ENCODE measurements at regions not wholly inside any gene's neighbourhood (a gene's known extent, or its start where the extent isn't known, plus 50 kb on each side); places are given as distances from the start of the nearest gene placed in this dataset.
"Not testable (repeated sequence)": the region's sequence is repeated elsewhere in the genome, so short reads cannot be mapped to it uniquely, and the experiment has no call there.

GRCh38 chr2:242004223-242004901 is 134.8 kb downstream of the RTP5 start:
- Histone ChIP-seq H3K9me3 (ENCODE audit: control insufficient read depth in 2 of 2, low read length in 2 of 2) (no peaks in the 10 kb centered on the region), H3K27me3 (ENCODE audit: control insufficient read depth in 2 of 2, insufficient read depth in 2 of 2, low read length in 2 of 2) (no peaks in the 10 kb centered on the region), H3K4me3 (ENCODE audit: low read length in 2 of 2) (no peak overlapping the region), H3K36me3 (ENCODE audit: control insufficient read depth in 2 of 2, insufficient read depth in 2 of 2, low read length in 2 of 2) (no peaks in the 10 kb centered on the region), H3K27ac (ENCODE audit: low read depth in 2 of 2, low read length in 2 of 2) (no peak overlapping the region), H3K9ac (ENCODE audit: low read depth in 1 of 2, low read length in 2 of 2) (no peak overlapping the region), H3K4me1 (ENCODE audit: control insufficient read depth in 2 of 2, insufficient read depth in 2 of 2, low read length in 2 of 2) (no peaks in the 10 kb centered on the region)

- Histone ChIP-seq H3K9ac (ENCODE audit: low read depth in 1 of 2, low read length in 2 of 2) (no peak overlapping the region), H3K9me3 (ENCODE audit: control insufficient read depth in 2 of 2, low read length in 2 of 2) (peaks cover 0 to 2% of the 10 kb centered on the region in 2 donors), H3K27me3 (ENCODE audit: control insufficient read depth in 2 of 2, insufficient read depth in 2 of 2, low read length in 2 of 2) (no peaks in the 10 kb centered on the region), H3K27ac (ENCODE audit: low read depth in 2 of 2, low read length in 2 of 2) (no peak overlapping the region), H3K4me3 (ENCODE audit: low read length in 2 of 2) (no peak overlapping the region), H3K4me1 (ENCODE audit: control insufficient read depth in 2 of 2, insufficient read depth in 2 of 2, low read length in 2 of 2) (no peaks in the 10 kb centered on the region), H3K36me3 (ENCODE audit: control insufficient read depth in 2 of 2, insufficient read depth in 2 of 2, low read length in 2 of 2) (no peaks in the 10 kb centered on the region)
Measured at GRCh38 chr2:242004902-242005230, 135.3 kb downstream of the RTP5 start.

GRCh38 chr2:242006091-242006634 is 136.6 kb downstream of the RTP5 start:
- not testable (repeated sequence) for H3K9ac ChIP-seq (ENCODE audit: low read depth in 1 of 2, low read length in 2 of 2); H3K9me3 ChIP-seq (ENCODE audit: control insufficient read depth in 2 of 2, low read length in 2 of 2); H3K27ac ChIP-seq (ENCODE audit: low read depth in 2 of 2, low read length in 2 of 2); H3K36me3 ChIP-seq (ENCODE audit: control insufficient read depth in 2 of 2, insufficient read depth in 2 of 2, low read length in 2 of 2); H3K4me3 ChIP-seq (ENCODE audit: low read length in 2 of 2); H3K4me1 ChIP-seq (ENCODE audit: control insufficient read depth in 2 of 2, insufficient read depth in 2 of 2, low read length in 2 of 2); H3K27me3 ChIP-seq (ENCODE audit: control insufficient read depth in 2 of 2, insufficient read depth in 2 of 2, low read length in 2 of 2)

- H3K27ac ChIP-seq (ENCODE audit: low read depth in 2 of 2, low read length in 2 of 2); H3K9ac ChIP-seq (ENCODE audit: low read depth in 1 of 2, low read length in 2 of 2); H3K27me3 ChIP-seq (ENCODE audit: control insufficient read depth in 2 of 2, insufficient read depth in 2 of 2, low read length in 2 of 2); H3K9me3 ChIP-seq (ENCODE audit: control insufficient read depth in 2 of 2, low read length in 2 of 2); H3K4me3 ChIP-seq (ENCODE audit: low read length in 2 of 2); H3K36me3 ChIP-seq (ENCODE audit: control insufficient read depth in 2 of 2, insufficient read depth in 2 of 2, low read length in 2 of 2); H3K4me1 ChIP-seq (ENCODE audit: control insufficient read depth in 2 of 2, insufficient read depth in 2 of 2, low read length in 2 of 2): not testable (repeated sequence)
Measured at GRCh38 chr2:242008908-242009307, 139.4 kb downstream of the RTP5 start.

GRCh38 chr2:242009846-242010245 is 140.3 kb downstream of the RTP5 start:
- H3K4me1 ChIP-seq (ENCODE audit: control insufficient read depth in 2 of 2, insufficient read depth in 2 of 2, low read length in 2 of 2); H3K9me3 ChIP-seq (ENCODE audit: control insufficient read depth in 2 of 2, low read length in 2 of 2); H3K9ac ChIP-seq (ENCODE audit: low read depth in 1 of 2, low read length in 2 of 2); H3K36me3 ChIP-seq (ENCODE audit: control insufficient read depth in 2 of 2, insufficient read depth in 2 of 2, low read length in 2 of 2); H3K27ac ChIP-seq (ENCODE audit: low read depth in 2 of 2, low read length in 2 of 2); H3K27me3 ChIP-seq (ENCODE audit: control insufficient read depth in 2 of 2, insufficient read depth in 2 of 2, low read length in 2 of 2): not testable (repeated sequence)
- H3K4me3 ChIP-seq (ENCODE audit: low read length in 2 of 2) = peak overlapping the region in 1 of 2 donors; percentile 26

GRCh38 chr2:242010252-242011166 is 141.0 kb downstream of the RTP5 start:
- H3K9me3 ChIP-seq (ENCODE audit: control insufficient read depth in 2 of 2, low read length in 2 of 2); H3K9ac ChIP-seq (ENCODE audit: low read depth in 1 of 2, low read length in 2 of 2); H3K36me3 ChIP-seq (ENCODE audit: control insufficient read depth in 2 of 2, insufficient read depth in 2 of 2, low read length in 2 of 2); H3K4me3 ChIP-seq (ENCODE audit: low read length in 2 of 2); H3K4me1 ChIP-seq (ENCODE audit: control insufficient read depth in 2 of 2, insufficient read depth in 2 of 2, low read length in 2 of 2); H3K27ac ChIP-seq (ENCODE audit: low read depth in 2 of 2, low read length in 2 of 2); H3K27me3 ChIP-seq (ENCODE audit: control insufficient read depth in 2 of 2, insufficient read depth in 2 of 2, low read length in 2 of 2): not testable (repeated sequence)

GRCh38 chr2:242011167-242011513 is 141.6 kb downstream of the RTP5 start:
- Histone ChIP-seq H3K27ac (ENCODE audit: low read depth in 2 of 2, low read length in 2 of 2) (no peak overlapping the region), H3K27me3 (ENCODE audit: control insufficient read depth in 2 of 2, insufficient read depth in 2 of 2, low read length in 2 of 2) (no peaks in the 10 kb centered on the region), H3K4me3 (ENCODE audit: low read length in 2 of 2) (no peak overlapping the region), H3K4me1 (ENCODE audit: control insufficient read depth in 2 of 2, insufficient read depth in 2 of 2, low read length in 2 of 2) (no peaks in the 10 kb centered on the region), H3K9ac (ENCODE audit: low read depth in 1 of 2, low read length in 2 of 2) (no peak overlapping the region), H3K36me3 (ENCODE audit: control insufficient read depth in 2 of 2, insufficient read depth in 2 of 2, low read length in 2 of 2) (no peaks in the 10 kb centered on the region), H3K9me3 (ENCODE audit: control insufficient read depth in 2 of 2, low read length in 2 of 2) (peaks cover 0 to 3% of the 10 kb centered on the region in 2 donors)

GRCh38 chr2:242011516-242011915 is 142.0 kb downstream of the RTP5 start:
- Histone ChIP-seq H3K9ac (ENCODE audit: low read depth in 1 of 2, low read length in 2 of 2) (no peak overlapping the region), H3K9me3 (ENCODE audit: control insufficient read depth in 2 of 2, low read length in 2 of 2) (peaks cover 0 to 3% of the 10 kb centered on the region in 2 donors), H3K4me3 (ENCODE audit: low read length in 2 of 2) (no peak overlapping the region), H3K4me1 (ENCODE audit: control insufficient read depth in 2 of 2, insufficient read depth in 2 of 2, low read length in 2 of 2) (no peaks in the 10 kb centered on the region), H3K36me3 (ENCODE audit: control insufficient read depth in 2 of 2, insufficient read depth in 2 of 2, low read length in 2 of 2) (no peaks in the 10 kb centered on the region), H3K27me3 (ENCODE audit: control insufficient read depth in 2 of 2, insufficient read depth in 2 of 2, low read length in 2 of 2) (no peaks in the 10 kb centered on the region), H3K27ac (ENCODE audit: low read depth in 2 of 2, low read length in 2 of 2) (no peak overlapping the region)

GRCh38 chr2:242011991-242012764 is 142.6 kb downstream of the RTP5 start:
- H3K36me3 ChIP-seq (ENCODE audit: control insufficient read depth in 2 of 2, insufficient read depth in 2 of 2, low read length in 2 of 2) = no peaks in the 10 kb centered on the region
- H3K4me1 ChIP-seq (ENCODE audit: control insufficient read depth in 2 of 2, insufficient read depth in 2 of 2, low read length in 2 of 2) = no peaks in the 10 kb centered on the region
- H3K27ac ChIP-seq (ENCODE audit: low read depth in 2 of 2, low read length in 2 of 2) = no peak overlapping the region
- no peak overlapping the region for H3K4me3 ChIP-seq (ENCODE audit: low read length in 2 of 2)
- peaks cover 0 to 3% of the 10 kb centered on the region in 2 donors for H3K9me3 ChIP-seq (ENCODE audit: control insufficient read depth in 2 of 2, low read length in 2 of 2)
- H3K27me3 ChIP-seq (ENCODE audit: control insufficient read depth in 2 of 2, insufficient read depth in 2 of 2, low read length in 2 of 2) = no peaks in the 10 kb centered on the region
- H3K9ac ChIP-seq (ENCODE audit: low read depth in 1 of 2, low read length in 2 of 2) = no peak overlapping the region

All from mucosa of rectum (tissue), 2 donors.